Skin of body (tissue), 1 donor: ENCODE measurements at regions not wholly inside any gene's neighbourhood (a gene's known extent, or its start where the extent isn't known, plus 50 kb on each side); places are given as distances from the start of the nearest gene placed in this dataset.
"Not testable (repeated sequence)": the region's sequence is repeated elsewhere in the genome, so short reads cannot be mapped to it uniquely, and the experiment has no call there.

ENCODE experiments used
- DNase-seq: peaks from one replicate; lab custom pipeline; 2025; lab: John Stamatoyannopoulos, UW

- DNase-seq, result not testable (repeated sequence)
These were observed 83.2 kb upstream of the ARID5B start for GRCh38 chr10:61818251-61818650.

- DNase-seq, result no peak
These were observed 82.3 kb upstream of the ARID5B start for GRCh38 chr10:61819208-61819607.

DNA sequence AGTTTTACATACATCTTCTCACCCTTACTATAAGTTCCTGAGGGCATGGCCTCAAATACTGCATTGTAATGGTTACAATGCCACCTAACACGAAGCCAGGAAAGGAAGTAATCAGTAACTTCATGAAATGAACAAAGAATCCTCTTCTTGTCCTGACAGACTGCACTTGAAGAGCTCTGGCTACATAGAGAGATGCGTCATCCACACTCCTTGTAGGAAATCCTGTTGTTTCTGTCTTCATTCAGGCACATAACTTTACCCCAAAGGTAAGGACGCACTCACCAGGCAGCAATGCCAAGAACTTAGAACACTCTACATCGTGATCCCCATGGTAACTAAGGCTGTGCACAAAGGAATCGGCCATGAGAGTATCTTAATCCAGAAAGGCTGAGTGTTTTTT lies 80.3 kb upstream of the ARID5B start:
- no peak for DNase-seq

DNA sequence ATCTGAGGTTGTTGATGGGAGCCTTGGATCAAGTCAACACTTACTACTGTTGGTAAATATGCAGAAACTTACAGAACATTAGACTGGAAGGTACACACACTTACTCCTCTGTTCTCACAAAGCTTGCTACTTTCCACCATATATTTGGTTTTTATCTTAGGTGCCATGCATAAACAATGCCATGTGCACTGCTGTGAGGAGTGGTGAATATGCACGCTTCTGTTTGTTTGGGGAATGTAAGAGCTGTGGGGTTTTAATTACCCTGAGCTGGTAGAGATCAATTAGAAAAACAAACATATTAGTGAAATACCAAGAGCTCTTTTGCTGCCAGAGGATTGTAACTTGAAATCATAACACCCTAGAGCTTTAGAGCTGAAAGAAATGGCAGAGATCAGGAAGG lies 79.8 kb upstream of the ARID5B start:
- DNase-seq, result no peak

- DNase-seq, result no peak
These were observed 79.4 kb upstream of the ARID5B start for GRCh38 chr10:61822096-61822495.

- DNase-seq, result no peak
These were observed 78.7 kb upstream of the ARID5B start for GRCh38 chr10:61822781-61823230.

DNA sequence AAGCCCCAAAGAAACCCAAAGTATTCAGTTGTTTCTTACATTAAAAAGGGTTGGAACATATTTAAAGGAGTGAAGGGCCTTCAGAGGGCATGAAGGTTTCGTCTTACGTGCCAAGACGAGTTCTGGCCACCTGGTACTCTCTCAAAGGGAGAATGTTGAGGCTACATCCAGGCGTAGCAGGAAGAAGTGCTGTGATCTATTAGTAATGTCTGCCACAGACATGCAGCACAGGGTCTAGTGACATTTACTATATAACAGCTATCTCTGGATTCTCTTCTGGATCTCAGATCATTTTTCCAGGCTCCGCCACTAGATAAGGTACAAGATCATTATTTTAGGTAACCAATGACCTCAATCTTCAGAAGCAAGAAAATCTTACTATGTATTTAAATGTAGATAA lies 76.5 kb upstream of the ARID5B start:
- no peak for DNase-seq

GRCh38 chr10:61825628-61826027 lies 75.9 kb upstream of the ARID5B start:
- no peak for DNase-seq

DNA sequence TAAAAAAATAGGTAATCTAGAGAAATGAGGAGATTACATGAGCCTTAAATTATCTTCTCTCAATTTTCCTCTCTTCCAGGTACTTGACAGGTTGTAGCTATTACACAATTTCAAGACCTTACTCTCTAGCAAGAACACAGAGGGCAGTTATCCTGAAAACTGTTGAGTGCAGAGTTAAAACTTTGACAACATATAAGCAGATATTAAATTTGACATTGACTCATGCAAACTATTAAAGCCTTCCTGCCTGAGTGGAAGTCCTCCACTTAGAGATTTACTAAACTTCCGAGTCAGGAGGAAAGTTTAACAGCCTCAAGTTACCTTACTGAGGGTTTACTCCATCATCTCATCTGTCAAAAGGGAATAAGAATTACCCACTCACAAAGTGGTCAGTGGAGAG lies 73.5 kb upstream of the ARID5B start:
- no peak for DNase-seq

- DNase-seq, result no peak
These were observed 72.7 kb upstream of the ARID5B start for GRCh38 chr10:61828788-61829187.

DNA sequence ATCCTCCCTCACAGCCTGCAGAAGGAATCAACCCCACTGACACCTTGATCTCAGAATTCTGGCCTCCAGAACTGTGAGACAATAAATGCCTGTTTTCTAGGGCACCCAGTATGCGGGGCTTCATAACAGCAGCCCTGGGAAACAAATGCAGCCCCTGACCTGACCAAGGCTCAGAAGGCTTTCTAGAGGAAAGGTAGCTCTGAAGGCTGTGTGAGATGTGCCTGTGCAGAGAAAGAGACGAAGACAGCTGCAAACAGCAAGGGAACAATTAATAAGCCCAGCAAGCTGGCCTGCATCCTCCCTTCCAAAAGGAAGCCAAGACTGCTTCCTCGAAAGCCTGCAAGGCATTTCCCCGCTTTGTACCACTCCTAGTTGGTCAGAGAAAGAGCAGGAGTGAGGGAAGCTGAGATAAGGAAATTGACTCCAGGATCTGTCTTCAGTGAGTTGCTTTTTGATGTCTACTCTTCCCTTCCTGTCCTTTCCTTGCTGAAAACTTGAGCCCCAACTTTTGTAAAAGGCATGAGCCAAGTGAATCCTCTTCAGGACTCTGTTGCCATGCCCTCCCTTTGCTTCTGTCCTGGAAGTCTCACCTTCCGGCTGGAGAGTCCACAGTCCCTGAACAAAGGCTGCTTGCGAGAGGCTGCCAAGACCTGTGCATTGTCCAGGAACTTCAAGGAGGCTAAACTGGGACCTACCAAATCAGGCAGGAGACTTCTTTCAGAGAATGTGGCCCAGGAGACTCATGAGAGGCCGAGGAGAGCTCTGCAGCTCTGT lies 71.2 kb upstream of the ARID5B start:
- DNase-seq, result no peak

DNA sequence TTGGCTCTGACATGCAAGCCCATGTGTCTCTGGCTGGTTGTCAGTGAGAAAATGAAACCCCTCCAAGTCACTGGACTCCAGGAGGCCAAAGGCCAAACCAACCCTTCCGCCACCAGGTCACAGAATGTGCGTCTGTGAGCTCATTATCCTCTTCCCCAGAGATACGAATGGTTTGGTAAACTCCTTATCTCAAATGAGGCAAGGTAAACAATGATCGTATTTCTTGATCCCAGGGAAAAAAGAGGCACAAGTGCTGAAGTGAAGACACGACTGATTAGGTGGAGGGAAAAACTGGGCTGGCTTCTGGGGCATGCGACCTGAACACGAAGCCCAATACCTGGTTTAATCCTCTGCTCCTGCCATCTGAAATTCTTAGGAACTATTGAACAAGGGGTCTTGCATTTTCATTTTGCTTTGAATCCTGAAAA lies 70.6 kb upstream of the ARID5B start:
- DNase-seq, result no peak

DNA sequence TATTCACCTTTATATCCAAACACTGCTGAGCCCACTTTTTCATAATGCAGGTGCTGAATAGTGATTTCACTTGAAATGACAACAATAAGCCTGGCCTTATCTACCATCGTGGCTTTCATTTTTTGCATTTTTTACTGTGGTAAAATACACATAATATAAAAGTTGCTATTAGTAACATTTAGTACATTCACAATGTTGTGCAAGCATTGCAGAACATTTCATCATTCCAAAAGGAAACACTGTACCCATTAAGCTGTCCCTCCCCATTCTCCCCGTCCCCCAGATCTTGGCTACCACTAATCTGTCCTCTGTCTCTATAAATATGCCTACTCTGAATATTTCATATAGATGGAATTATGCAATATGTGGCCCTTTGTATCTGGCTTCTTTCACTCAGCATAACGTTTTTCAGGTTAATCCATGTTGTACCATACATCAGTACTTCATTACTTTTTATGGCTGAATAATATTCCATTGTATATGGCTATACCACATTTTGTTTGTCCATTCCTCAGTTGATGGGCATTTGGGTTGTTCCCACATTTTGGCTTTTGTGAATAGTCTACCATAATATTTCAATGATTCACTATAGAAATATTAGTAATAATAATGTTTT lies 68.5 kb upstream of the ARID5B start:
- no peak for DNase-seq

- DNase-seq, result no peak
These were observed 67.0 kb upstream of the ARID5B start for GRCh38 chr10:61834519-61834918.

GRCh38 chr10:61835069-61835945 lies 66.2 kb upstream of the ARID5B start:
- peak; percentile 86 for DNase-seq

DNA sequence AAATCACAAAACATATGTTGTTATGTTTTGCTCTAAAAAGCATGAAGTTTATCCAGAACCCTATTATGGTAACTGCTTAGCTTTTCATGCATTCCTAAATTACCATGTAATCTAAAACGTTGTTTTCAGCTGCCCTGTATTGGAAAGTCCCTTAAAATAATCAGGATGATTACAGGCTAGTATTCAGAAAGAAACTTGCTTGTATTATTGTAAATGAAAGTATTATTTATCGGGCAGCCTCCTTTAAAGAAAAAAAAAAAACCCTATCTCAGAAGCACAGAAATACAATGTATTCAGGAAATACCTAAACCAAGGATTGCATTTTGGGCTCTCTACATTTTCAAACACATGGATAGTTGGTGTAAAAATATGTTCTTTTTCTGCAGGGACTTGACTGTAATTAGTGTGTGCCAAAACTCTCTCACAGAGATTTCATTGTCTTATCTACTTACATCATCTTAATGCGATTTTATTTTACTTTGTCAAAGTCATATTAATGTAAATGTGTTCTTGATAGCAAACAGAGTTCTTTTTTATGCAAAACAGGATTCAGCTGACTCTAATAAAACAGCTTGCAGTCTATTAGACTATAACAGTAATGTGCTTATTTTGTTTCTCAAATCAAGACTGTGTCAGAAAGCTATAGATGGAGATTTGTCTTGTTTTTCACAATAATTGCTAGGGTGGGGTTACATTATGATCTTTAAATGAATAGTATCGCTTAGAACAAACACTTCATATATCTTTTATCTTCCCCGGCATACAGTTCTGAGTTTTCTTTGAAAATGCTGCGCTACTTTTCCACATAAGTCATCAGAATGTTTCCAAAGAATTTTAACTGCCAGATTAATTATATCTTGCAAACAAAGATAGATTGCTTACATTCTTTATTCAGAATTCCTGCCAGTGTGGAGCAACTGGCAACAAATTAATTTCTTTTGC lies 65.3 kb upstream of the ARID5B start:
- peak; percentile 90 for DNase-seq

DNA sequence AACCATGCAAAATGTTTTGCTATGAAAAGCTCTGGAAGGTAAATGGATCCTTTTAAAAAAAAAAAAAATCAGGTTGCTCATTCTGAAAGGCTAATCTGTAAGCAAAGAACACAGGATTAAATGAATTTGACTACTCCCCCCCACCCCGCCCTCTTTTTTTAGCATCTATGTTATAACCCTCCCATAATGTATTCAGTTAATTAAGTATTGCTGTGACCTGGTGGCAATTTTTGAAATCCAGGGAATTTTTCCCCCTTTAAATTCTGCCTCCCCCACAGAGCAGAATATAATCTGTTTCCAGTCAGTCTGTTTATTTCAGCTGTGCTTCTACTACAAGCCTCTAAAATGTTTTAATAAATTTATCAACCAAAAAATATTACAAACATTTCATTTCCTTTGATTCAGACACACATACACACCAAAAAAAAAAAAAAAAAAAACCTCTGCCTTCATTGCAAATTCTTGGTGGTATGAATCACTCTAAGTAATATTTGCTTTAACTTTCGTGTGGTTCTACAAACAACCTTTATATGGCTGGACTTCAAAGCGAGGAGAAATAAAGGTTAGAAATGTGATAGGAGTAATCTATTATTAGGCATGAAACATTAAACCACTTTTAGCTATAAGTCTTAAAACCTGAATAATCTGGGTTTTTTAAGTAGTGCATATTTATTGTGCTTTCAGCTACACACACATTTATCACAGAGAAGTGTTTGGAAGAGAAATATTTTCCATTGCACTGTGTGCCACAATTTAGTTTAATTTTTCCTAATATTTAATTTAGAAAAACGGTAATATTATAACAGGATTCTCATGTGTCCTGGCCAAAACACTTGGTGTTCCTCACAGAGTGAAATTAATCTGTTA lies 64.4 kb upstream of the ARID5B start:
- DNase-seq, result peak; percentile 51

GRCh38 chr10:61837755-61838171 lies 63.7 kb upstream of the ARID5B start:
- DNase-seq, result peak; percentile 85

GRCh38 chr10:61839916-61840315 lies 61.6 kb upstream of the ARID5B start:
- DNase-seq, result no peak

GRCh38 chr10:61840403-61840802 lies 61.1 kb upstream of the ARID5B start:
- no peak for DNase-seq
